ENCODE measurements at regions not wholly inside any gene's neighbourhood (a gene's known extent, or its start where the extent isn't known, plus 50 kb on each side); places are given as distances from the start of the nearest gene placed in this dataset.

GRCh38 chr4:22947851-22948250 is 255.1 kb downstream of the GBA3 start:
- no peak for TF ChIP-seq CTCF (IDR thresholded peaks at IDR 0.05; ENCODE audit: borderline replicate concordance)
- intact Hi-C loops (cut with micrococcal nuclease): no loop called here
- Histone ChIP-seq H3K9me3 (replicated peaks) (no peaks in the 10 kb centered on the region), H3K27me3 (ENCODE audit: low read depth) (no peaks in the 10 kb centered on the region), H3K27ac (replicated peaks) (no peak overlapping the region), H3K4me3 (no peak overlapping the region), H3K36me3 (no peaks in the 10 kb centered on the region), H3K4me1 (no peaks in the 10 kb centered on the region)
- DNase-seq: no peak

GRCh38 chr4:22942920-22943559 is 250.3 kb downstream of the GBA3 start:
- H3K4me1 ChIP-seq: no peaks in the 10 kb centered on the region
- intact Hi-C loops (cut with micrococcal nuclease): no loop called here
- no peak overlapping the region for H3K27ac ChIP-seq (replicated peaks)
- TF ChIP-seq CTCF (IDR thresholded peaks at IDR 0.05; ENCODE audit: borderline replicate concordance): no peak
- H3K4me3 ChIP-seq: no peak overlapping the region
- DNase-seq: no peak
- no peaks in the 10 kb centered on the region for H3K27me3 ChIP-seq (ENCODE audit: low read depth)
- H3K9me3 ChIP-seq (replicated peaks): no peaks in the 10 kb centered on the region
- no peaks in the 10 kb centered on the region for H3K36me3 ChIP-seq

- Histone ChIP-seq H3K36me3 (no peaks in the 10 kb centered on the region), H3K9me3 (replicated peaks) (no peaks in the 10 kb centered on the region), H3K27me3 (ENCODE audit: low read depth) (no peaks in the 10 kb centered on the region), H3K4me3 (no peak overlapping the region), H3K27ac (replicated peaks) (no peak overlapping the region), H3K4me1 (no peaks in the 10 kb centered on the region)
- intact Hi-C loops (cut with micrococcal nuclease): no loop called here
- DNase-seq: no peak
- no peak for TF ChIP-seq CTCF (IDR thresholded peaks at IDR 0.05; ENCODE audit: borderline replicate concordance)
These were observed 249.1 kb downstream of the GBA3 start for GRCh38 chr4:22941688-22942375.

GRCh38 chr4:22932326-22932725 is 239.6 kb downstream of the GBA3 start:
- no peak for TF ChIP-seq CTCF (IDR thresholded peaks at IDR 0.05; ENCODE audit: borderline replicate concordance)

GRCh38 chr4:22922426-22922825 is 229.7 kb downstream of the GBA3 start:
- no peak overlapping the region for H3K27ac ChIP-seq (replicated peaks)
- no peaks in the 10 kb centered on the region for H3K9me3 ChIP-seq (replicated peaks)
- H3K36me3 ChIP-seq: no peaks in the 10 kb centered on the region
- DNase-seq: no peak
- intact Hi-C loops (cut with micrococcal nuclease): no loop called here
- TF ChIP-seq CTCF (IDR thresholded peaks at IDR 0.05; ENCODE audit: borderline replicate concordance): no peak
- no peaks in the 10 kb centered on the region for H3K27me3 ChIP-seq (ENCODE audit: low read depth)
- H3K4me1 ChIP-seq: no peaks in the 10 kb centered on the region
- no peak overlapping the region for H3K4me3 ChIP-seq

More at GRCh38 chr4:22932326-22932725, 239.6 kb downstream of the GBA3 start:
- H3K4me3 ChIP-seq: no peak overlapping the region
- no peaks in the 10 kb centered on the region for H3K9me3 ChIP-seq (replicated peaks)
- H3K36me3 ChIP-seq: no peaks in the 10 kb centered on the region
- no peak overlapping the region for H3K27ac ChIP-seq (replicated peaks)
- intact Hi-C loops (cut with micrococcal nuclease): no loop called here
- no peaks in the 10 kb centered on the region for H3K27me3 ChIP-seq (ENCODE audit: low read depth)
- no peaks in the 10 kb centered on the region for H3K4me1 ChIP-seq
- DNase-seq: no peak
